HG02642 (cell line): ENCODE measurements at regions not wholly inside any gene's neighbourhood (a gene's known extent, or its start where the extent isn't known, plus 50 kb on each side); places are given as distances from the start of the nearest gene placed in this dataset.
"Not testable (repeated sequence)": the region's sequence is repeated elsewhere in the genome, so short reads cannot be mapped to it uniquely, and the experiment has no call there.

Experiments
- ATAC-seq: cut with Tn5 transposase; IDR thresholded peaks from one replicate; pipeline ENCODE4 v1.9.1; 2021; ENCODE audit warnings: mild to moderate bottlenecking; ENCODE audit not compliant: unreplicated experiment, poor library complexity

DNA sequence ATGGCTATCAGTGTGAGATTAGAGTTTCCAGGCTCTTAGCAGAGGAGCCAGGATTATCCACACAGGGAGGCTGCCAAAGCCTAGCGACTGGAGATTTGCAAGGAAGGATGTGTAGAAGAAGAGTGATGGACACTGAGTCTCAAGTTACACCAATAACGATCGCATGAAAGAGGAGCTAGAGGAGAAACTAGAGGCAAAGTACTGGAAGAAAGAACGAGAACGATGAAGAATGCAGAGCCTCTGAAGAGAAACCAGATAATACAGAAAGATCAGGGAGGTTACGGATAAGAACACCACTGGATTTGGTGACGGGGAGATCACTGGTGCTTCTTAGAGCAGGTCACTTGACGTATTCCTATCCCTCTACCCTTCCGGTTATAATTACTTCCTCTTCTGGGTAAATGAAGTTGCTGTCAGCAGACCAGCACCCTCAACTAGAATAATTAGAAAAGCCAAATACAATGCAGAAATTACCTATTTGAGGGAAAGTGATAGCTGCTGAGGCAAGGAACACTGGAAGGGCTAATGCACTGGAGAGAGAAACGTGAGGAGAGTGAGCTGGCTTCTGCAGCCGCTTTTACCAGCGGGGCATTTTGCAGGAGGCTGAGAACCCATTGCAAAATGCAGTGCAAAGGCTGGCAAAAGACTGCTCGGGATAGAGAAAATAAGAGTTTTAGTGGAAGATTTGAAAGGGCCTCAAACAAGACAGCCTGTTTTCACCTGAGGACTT, 93.1 kb upstream of the HIF1A start:
- no peak for ATAC-seq

DNA sequence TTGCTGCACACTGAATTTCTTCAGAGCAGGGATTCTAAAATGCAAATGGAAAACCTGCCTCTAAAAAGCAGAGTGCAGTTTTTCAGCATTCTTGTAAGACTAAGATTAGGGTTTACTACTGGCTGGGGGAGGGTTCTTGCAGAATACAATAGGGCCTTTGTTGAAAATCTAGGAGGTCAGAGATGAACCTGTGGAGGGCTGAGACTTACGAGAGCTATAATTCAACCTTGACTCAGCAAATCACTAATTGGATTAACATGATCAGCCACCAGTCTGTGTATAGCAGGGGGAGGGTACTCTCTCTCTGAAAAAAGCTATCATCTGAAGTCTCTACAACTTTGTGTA, 92.6 kb upstream of the HIF1A start:
- ATAC-seq, result no peak

DNA sequence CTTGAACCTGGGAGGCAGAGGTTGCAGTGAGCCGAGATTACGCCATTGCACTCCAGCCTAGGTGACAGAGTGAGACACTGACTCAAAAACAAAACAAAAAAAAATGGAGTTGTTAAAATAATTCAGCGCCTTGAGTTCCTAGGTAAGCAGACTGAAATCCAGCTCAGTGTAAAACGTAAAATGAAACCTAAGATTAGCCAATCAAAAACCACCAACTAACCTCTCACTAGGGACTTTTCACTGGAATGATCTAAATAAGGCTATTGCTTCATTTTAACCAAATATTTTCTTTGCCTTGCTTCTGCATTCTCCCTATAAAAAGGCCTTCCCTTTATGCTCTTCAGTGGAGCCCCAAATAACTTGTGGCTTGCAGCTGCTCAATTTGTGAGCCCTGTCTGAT, 91.6 kb upstream of the HIF1A start:
- ATAC-seq, result no peak

DNA sequence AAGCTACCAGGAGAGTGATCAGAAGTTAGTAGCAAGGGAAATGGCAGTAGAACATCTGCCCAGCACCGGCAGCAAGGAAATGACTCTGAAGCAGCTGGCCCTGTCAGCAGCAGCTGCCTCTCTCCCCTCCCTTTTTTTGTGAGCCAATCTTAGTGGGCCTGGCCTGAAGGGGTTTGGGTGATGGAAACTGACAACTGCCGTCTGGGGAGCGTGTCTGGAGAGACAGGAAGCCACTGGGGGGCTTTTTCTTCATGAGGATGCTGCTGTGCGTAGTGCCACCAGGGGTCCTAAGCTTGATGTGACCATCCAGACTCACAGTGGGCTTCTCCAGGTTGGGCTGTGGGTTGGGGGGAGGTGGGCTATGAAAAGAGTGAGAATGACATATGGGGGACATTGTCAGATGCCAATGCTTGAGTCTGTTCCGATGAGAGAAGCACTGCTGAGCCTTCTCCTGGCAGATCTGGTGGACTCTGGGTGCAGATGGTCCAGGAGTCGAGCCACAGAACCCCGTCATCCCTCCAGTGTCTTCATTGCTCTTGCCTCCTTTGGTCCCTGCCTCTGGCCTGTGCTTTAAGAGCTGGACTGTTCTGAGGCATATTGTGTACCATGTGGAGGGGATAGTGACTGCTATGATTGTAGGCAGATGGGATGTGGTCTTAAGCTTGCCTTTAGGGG, 87.6 kb upstream of the HIF1A start:
- no peak for ATAC-seq

DNA sequence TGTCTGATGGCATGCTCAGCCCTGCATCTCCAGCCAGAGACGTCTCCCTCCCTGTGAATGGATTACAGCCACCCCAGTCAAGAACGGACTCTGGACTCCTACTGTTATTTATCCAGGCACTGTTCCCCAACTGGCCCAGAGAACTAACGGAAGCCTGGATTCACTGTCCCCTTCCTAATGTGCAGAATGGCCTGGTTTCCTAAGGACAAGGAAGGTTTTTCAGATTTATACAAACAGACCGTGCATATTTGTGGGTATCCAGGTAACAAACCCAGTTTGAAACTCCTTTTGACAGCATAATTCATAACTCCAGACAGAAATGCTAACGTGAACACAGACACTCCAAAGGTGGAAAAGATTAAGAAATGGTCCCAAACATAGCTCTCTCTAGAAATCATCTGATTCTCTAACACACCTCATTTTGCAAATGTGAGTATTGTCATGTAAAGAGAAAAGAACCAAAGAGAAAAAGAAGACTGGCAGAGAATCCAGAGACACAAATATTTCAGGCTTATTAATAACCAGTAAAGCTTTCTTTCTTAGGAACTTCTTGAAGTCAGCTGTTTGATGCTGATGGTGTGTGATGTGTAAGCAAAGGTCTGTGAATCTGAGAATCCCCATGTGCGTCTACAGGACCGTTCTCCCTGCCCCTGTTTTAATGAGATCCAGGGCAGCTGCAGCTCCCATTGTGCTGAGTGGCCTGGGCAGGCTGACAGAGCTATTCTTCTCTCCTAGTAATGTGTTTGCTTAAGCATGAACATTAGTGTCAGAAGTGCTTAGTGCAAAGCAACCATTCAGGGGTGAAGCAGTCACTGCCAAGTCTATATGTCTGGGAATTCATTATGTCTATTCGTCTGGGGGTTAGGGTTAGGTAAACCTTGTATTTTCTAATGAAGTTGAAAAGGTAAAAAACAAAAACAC, 86.8 kb upstream of the HIF1A start:
- ATAC-seq, result no peak

DNA sequence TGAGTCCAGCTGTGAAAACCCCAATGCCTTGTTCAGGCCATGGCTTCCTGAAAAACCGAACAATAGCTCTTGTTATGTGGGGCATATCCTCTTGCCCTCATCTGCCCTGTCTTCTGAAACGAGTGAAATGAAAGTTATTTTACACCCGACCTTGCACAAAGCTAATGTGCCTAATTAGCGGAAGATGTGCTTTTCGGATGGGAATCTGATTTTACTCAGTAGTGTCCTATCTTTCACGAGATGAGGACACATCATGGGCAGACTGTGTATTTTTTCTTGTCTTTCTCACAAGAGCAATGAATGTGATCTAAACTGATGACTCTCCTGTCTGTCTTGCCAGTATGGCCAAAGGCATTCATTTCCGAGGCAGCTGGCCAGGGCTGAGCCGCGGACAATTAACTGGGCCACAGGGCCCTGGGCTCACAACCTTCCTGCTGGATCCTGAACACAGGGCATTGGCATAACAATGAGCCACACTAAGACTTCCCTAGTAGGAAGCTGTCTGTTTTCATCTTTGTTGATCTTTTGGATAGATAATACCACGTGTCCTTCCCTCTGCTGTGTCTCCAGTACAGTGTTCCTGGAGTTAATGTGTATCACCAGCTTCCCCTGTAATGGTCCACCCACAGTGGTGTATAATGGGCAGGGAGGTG, 86.0 kb upstream of the HIF1A start:
- no peak for ATAC-seq

DNA sequence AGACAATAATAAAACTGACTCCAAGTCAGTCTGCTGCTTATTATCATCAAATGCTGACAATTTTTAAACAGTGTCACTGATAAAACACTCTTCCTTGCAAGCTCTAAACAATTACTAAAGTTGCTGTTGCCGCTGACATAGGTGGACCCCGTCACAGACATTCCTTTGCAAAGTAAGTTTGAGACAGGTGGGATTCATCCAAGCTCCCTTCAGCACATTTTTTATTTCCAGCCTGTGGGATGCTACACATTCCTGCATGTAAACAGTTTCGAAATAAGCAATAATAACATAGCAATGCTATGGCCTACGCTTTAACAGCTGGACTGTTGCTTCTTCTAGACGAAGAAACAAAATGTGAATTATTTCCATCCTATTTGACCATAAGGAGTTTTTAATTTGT, 85.4 kb upstream of the HIF1A start:
- no peak for ATAC-seq

DNA sequence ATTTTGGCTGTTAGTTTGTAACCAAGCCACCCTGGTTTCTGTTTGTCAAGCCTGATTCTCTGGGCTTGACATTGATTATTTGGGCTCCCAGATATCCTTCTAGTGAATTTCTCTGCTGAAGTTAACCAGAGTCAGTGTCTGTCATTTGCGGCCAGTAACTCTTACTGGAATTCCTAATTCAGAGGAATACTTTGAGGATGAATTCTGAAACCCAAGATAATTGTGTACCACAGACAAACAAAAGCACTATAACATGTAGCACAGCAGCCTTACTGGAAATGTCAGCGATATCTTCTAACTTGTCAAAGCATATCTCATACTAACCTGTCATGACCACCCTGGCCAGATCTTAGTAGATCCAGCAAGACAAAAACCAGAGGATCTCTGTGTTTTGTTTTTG, 84.4 kb upstream of the HIF1A start:
- ATAC-seq, result no peak

DNA sequence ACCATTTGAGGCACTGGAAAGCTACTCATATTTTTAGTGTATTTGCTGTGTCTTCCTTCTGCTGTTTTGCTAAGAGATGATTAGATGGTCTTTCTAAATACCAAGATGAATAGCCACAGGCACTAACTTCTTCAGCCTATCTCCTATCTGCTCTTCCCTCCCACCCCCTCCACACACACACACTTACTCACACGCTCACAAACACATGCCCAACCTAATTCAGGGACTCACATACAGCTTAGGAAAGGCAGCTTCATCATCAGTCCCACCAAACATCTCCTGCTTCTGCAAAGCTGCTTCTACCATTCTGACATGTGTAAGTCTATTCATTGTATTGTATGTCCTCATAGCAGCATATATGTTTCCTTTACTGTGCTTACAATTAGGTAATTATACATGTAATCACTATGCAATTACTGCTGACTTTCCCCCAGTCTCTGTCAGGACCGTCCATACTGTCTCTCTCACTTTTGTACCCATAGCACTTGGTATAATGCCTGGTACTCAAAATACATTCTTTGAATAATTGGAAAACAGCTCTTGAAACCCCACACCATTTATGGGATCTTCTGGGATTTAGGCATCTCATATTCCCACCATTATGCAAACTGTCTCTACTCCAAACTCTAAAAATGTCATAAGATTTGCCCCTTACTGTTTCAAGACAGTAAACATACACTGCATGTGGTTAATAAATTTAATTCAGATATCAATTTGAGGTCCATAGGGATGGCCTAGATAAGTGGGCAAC, 83.3 kb upstream of the HIF1A start:
- no peak for ATAC-seq

DNA sequence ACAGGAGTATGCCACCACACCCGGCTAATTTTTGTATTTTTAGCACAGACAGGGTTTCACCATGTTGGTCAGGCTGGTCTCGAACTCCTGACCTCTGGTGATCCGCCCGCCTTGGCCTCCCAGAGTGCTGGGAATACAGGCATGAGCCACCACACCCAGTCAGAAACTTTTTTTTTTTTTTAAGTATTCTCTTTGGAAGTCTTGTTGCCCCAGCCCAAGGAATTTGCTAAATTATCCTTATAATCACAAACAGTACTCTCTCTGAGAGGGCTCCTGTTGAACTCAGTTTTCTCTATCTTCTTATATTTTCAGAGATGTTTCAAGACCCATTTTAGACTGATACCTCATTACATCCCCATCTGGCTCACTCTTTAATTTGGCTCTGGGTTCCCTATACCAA, 82.3 kb upstream of the HIF1A start:
- ATAC-seq, result not testable (repeated sequence)

DNA sequence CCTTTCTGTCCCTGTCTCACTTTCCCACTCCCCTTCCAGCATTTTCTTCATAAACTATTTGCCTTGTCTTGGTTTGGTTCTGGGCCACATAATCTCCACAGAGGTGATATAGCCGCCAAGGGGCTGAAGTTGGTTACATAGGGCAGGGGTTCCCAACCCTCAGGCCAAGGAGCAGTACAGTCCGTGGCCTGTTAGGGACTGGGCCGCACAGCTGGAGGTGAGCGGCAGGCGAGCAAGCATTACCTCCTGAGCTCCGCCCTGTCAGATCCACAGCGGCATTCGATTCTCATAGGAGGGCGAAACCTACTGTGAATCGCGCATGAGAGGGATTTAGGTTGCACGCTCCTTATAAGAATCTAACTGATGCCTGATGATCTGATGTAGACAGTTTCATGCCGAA, 80.6 kb upstream of the HIF1A start:
- no peak for ATAC-seq

DNA sequence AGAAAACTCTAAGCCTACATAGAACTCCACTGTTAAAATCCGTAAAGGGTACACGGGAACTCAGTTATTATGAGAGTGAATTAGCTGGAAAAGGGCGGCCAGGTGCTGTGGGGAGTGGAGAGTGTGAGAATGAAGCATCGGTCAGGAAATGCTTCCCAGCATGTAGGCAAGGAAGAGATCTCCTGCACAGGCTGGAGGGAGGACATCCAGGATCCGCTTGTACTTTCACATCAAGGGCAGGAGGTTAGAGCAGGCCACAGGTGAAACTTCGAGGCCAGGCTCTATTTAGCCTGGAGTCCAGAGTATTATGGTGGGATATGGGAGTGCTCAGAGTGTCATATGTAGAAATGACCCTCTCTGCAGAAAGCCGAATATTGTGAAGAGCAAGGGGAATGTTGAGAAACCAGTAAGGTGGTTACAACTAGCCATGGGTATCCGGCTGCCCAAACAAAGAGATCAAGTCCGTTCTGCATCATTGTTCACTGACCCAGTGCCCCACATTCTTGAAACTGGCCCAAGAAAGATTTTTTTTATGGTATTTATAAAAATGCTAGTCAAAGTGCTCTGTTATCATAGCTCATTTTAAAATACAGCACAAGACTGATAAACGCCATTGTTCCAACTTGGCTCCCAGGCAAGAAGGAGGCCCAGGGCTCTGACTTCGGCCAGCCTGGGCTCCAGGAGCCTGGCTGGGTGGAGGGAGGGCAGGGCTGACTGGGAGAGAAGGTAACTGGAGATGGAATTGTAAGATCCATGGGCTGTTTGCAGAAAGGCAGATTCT, 79.4 kb upstream of the HIF1A start:
- ATAC-seq, result no peak

DNA sequence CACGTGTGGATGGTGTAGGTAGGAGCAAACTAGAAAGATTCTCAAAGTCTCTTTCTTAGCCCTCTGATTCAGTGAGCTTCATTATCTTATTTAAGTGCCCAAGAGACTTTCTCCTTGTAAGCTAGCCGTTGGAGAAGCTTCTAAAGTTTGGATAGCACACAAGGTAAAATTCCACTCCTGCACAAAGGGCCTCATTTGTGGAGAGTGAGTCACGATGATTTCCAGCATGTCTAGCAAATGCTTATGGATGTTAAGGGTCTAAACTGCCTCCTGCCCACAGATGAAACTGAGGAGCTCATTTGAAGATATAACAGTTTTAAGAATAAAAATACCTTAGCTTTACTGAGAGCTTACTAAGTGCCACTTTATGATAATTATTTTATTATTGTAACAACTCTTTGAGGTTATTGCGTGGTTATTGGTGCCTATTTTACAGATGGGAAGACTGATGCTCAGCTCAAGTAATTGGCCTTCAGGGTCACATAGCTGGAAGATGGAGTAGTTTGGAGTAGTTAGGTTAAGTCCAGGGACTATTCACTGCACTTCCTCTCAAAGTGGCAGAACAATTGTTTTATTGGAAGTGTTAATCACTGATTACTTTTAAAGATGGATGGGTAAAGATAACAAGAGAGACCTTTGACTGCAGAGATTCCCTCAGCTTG, 78.7 kb upstream of the HIF1A start:
- no peak for ATAC-seq

DNA sequence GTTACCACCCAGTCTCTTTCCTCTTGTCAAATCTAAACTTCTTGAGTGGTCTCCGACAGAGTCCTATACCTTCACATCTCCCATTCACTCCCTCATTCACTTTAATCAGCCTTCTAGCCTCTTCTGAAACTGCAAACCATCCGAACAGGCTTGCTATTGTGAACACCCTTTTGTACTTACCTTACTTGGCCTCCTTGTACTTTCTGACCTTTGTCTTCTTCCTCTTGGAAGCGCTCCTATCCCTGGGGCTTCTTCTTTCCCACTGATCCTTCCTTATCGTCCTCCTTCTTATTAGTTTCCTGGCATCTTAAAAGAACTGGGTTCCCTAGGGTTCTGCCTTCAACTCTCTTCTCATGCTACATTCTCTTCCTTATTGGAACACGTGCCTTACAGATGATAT, 76.9 kb upstream of the HIF1A start:
- ATAC-seq, result no peak

DNA sequence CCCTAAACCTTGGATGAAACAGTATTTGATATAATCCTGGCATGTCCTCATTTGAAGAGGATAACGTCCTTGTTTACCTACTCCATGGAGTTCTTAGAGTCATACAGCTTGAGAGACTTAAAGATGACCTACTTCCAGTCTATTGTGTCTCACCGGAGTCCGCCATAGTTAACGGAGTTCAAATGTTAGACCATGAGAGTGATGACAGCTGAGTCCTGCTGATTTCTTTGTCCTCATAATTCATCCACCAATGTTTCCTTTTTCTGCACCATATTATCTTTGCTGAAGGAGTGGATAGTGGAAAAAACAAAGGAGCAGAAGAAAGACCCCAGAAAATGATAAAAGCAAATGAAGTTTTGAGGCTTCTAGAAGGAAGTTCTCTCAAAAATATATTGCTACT, 75.8 kb upstream of the HIF1A start:
- no peak for ATAC-seq

DNA sequence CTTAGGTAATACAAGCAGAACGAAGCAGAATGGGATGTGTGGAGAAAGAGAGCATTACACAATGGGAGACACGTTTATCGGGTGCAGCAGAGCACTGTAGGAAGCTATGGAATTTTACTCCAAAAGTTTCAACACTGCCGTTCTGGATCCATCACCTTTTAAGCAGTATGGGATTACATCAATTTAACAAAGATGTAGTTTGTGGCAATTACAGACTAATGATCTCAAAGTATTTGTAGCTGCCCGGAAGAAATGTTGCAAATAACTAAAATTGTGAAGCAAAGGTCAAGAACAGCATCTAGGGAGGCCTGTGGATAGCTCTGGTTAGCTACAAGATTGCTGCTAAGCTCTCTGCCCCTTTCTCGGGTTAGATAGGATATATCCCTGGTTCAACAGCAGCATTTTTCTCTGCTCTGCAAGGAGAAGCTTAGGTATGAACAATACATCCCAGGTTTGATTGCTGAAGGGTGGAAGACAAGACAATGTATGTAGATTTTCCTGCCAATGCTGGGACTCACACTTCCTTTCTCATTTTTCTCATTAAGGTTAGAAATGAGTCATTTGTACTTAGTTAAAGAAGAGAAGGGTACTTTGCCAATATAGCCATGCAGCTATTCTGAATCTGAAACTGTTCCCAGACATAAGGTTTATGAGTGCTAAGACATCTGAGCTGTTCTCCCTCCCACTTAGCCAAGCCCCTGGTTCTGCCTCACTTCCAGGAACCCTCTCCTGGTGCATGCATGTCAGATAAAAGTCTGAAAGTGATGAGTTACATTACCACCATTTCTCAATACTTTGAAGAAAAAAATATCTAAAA, 75.0 kb upstream of the HIF1A start:
- peak; percentile 74 for ATAC-seq

DNA sequence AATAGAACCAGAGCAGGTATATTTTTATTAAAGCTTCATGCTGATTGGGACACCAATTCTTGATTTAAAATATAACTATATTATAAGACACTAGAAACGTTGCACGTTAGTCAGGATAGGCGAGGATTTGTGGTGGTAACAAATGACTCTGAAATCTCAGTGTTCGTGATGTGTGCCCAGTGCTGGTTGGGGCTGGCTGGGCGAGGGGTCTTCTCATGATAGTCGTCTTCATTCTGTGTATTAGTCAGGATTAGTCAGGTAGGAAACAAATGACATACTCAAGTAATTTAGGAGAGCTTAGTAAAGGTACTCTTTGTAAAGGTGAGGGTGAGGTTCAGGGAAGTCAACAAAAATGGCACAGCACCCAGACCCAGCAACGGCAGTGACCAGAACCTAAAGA, 73.9 kb upstream of the HIF1A start:
- ATAC-seq, result no peak

DNA sequence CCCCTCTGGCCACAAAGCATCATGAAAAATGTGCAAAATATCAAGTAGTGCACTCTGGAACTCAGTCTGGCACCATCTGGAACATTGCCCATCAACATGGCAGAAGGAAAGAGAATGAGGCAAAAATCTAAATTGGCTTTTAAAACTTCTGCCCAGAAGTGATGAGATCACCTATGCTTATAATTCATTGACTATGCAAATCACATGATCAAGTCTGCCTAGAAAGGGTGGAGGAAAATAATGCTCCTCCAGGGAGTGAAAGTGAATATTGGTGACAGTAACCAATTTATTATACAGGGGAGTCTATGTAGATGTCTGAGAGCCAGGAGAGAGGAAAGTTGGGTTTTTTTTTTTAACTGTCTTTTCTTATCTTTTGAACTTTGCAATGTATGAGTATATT, 73.3 kb upstream of the HIF1A start:
- ATAC-seq, result no peak
